Tibial nerve (tissue), 4 donors: ENCODE measurements at regions not wholly inside any gene's neighbourhood (a gene's known extent, or its start where the extent isn't known, plus 50 kb on each side); places are given as distances from the start of the nearest gene placed in this dataset.

Source experiments
- EP300 ChIP-seq, 2 donors: sonication (generic); formaldehyde crosslinking; IDR thresholded peaks; one replicate each; pipeline ENCODE4 v1.6.1; 2017; ENCODE audit warnings: antibody characterized with exemption in 2 of 2, mild to moderate bottlenecking in 1 of 2
- TF ChIP-seq, protein P1 (sequence below), 5 experiments: fragments of 200-600 bp in 3 of 5; fragments of 450-650 bp in 2 of 5; sonication (generic) in 3 of 5; IDR thresholded peaks; one replicate each; pipeline ENCODE4 v1.5.1; 2016 to 2019; ENCODE audit warnings: antibody characterized with exemption in 5 of 5, mild to moderate bottlenecking in 3 of 5, moderate library complexity in 2 of 5

DNA sequence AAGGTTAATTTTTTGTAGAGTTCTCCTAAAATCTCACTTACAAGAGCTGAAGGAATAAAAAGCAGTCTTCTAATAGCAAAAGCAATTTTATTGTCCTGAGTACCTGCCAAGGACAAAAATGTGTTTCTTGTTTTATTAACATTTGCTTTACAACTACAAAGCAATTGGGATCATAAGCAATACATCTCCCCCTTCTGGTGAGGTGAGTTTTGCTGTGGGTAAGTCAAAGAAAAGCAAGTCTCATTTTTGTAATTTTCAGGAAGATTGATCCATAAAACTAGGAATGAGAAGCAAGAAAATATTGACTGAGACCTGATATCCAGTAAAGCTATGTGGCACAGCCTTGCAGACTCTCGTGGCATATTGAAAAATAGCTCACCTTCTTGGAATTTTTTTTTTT, 2162.7 kb downstream of the NCAM2 start:
- TF ChIP-seq, protein P1, sequence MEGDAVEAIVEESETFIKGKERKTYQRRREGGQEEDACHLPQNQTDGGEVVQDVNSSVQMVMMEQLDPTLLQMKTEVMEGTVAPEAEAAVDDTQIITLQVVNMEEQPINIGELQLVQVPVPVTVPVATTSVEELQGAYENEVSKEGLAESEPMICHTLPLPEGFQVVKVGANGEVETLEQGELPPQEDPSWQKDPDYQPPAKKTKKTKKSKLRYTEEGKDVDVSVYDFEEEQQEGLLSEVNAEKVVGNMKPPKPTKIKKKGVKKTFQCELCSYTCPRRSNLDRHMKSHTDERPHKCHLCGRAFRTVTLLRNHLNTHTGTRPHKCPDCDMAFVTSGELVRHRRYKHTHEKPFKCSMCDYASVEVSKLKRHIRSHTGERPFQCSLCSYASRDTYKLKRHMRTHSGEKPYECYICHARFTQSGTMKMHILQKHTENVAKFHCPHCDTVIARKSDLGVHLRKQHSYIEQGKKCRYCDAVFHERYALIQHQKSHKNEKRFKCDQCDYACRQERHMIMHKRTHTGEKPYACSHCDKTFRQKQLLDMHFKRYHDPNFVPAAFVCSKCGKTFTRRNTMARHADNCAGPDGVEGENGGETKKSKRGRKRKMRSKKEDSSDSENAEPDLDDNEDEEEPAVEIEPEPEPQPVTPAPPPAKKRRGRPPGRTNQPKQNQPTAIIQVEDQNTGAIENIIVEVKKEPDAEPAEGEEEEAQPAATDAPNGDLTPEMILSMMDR (IDR thresholded peaks at IDR 0.05) = no peak
- TF ChIP-seq EP300 (IDR thresholded peaks at IDR 0.05) = no peak
